ENCODE measurements at regions not wholly inside any gene's neighbourhood (a gene's known extent, or its start where the extent isn't known, plus 50 kb on each side); places are given as distances from the start of the nearest gene placed in this dataset.

DNA sequence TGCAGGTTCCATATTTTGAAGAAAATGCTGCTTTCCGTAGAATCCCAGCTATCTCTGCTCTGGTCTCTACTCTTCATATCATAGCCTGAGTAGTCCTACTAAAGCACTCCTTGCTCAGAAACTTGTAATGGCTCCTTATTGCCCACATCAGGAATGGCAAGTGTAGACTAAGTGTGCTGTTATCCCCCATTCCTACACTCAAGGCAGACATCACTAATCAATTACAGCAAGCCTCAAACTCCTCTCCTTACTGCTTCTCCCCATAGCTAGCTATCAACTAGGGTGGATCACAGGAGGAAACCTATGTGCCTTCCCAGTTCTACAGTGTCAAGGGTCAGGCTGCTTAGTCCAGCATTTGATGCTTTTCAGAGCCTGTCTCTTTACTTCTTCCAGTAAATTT, 163.4 kb downstream of the HAPSTR1 start:
- TF ChIP-seq, protein P1, sequence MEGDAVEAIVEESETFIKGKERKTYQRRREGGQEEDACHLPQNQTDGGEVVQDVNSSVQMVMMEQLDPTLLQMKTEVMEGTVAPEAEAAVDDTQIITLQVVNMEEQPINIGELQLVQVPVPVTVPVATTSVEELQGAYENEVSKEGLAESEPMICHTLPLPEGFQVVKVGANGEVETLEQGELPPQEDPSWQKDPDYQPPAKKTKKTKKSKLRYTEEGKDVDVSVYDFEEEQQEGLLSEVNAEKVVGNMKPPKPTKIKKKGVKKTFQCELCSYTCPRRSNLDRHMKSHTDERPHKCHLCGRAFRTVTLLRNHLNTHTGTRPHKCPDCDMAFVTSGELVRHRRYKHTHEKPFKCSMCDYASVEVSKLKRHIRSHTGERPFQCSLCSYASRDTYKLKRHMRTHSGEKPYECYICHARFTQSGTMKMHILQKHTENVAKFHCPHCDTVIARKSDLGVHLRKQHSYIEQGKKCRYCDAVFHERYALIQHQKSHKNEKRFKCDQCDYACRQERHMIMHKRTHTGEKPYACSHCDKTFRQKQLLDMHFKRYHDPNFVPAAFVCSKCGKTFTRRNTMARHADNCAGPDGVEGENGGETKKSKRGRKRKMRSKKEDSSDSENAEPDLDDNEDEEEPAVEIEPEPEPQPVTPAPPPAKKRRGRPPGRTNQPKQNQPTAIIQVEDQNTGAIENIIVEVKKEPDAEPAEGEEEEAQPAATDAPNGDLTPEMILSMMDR (IDR thresholded peaks at IDR 0.05; ENCODE audit: insufficient read depth, low read depth, low read length) = no peak
- TF ChIP-seq EZH2 (IDR thresholded peaks at IDR 0.05; ENCODE audit: insufficient read depth, low read length) = no peak
